CD4-positive, alpha-beta T cell treated with Interleukin-4 for 4 hours (primary cell): ENCODE measurements at regions not wholly inside any gene's neighbourhood (a gene's known extent, or its start where the extent isn't known, plus 50 kb on each side); places are given as distances from the start of the nearest gene placed in this dataset.

Source experiments
- DNase-seq: peaks from one replicate; pipeline ENCODE4 v3.0.0-alpha.2; 2020

GRCh38 chr21:23247334-23247733, 2249.1 kb downstream of the NCAM2 start:
- no peak for DNase-seq

GRCh38 chr21:23245255-23245654, 2247.0 kb downstream of the NCAM2 start:
- DNase-seq, result no peak

- no peak for DNase-seq
Observed at GRCh38 chr21:23223882-23224281, 2225.7 kb downstream of the NCAM2 start.

- no peak for DNase-seq
Observed at GRCh38 chr21:23218667-23219066, 2220.5 kb downstream of the NCAM2 start.

- no peak for DNase-seq
Observed at GRCh38 chr21:23217597-23217996, 2219.4 kb downstream of the NCAM2 start.

- DNase-seq, result no peak
Observed at GRCh38 chr21:23215261-23215660, 2217.1 kb downstream of the NCAM2 start.
